GM18517 (cell line): ENCODE measurements at regions not wholly inside any gene's neighbourhood (a gene's known extent, or its start where the extent isn't known, plus 50 kb on each side); places are given as distances from the start of the nearest gene placed in this dataset.
"Not testable (repeated sequence)": the region's sequence is repeated elsewhere in the genome, so short reads cannot be mapped to it uniquely, and the experiment has no call there.

ENCODE experiments used
- ATAC-seq: cut with Tn5 transposase; IDR thresholded peaks from one replicate; pipeline ENCODE4 v1.9.1; 2021; ENCODE audit warnings: mild to moderate bottlenecking, moderate library complexity; ENCODE audit not compliant: unreplicated experiment

DNA sequence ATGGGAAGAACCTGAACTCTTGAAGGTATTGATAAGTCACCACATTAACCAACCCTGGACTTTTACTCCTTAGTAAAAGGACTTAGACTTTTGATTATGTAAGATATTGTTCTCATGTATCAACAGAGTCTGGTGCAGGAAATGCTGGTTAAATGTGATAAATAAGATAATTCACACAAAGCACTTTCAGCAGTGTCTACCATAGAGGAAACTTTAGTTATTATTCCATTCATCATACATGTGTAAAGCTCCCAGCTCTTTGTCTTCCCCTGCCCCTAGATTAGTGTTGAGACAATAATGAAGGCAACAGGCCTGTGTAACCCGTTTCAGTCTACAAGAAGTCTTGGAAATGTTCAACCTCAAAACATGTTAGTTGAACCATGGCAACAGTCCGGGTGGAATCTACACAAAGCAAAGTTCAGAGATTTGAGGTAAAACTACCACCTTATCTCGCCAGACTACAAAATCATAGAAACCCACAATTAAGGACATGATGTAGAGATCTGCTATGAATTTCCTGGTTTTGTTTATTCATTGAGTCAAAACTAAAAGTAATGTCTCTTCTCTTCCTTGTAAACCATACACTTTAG lies 109.9 kb upstream of the ADO start:
- no peak for ATAC-seq

DNA sequence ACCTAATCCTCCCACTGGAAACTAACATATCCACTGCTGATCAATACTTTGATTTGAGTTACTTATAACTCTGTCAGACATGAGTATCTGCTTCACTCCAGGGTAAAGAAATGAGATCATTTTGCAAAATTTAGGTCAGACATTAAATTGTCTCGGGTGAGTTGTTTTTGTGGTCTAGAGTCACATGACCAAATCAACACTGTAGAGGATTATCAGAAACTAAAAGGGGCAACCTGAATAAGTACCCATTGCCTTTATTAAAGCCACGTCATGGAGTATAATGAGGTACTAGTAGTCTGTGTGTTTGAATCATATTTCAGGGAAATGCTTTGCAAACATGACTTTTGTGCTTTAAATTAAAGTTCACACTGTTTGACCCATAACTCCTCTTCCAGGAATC lies 107.7 kb upstream of the ADO start:
- ATAC-seq, result no peak

DNA sequence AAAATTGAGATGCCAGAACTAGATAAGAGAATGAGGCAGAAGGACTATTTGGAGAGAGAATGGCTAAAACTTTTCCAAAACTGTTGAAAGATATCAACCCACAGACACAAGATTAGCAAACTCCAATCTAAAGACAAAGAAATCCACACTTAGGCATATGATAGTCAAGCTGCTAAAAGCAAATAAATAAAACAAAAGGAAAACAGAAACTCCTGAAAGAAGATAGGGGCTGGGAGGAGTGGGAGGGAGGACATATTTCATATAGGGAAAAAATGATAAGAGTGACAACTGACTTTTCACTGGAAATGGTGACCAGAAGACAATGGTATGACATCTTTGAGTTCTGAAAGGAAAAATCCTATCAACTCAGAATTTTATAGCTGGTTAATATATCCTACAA lies 105.4 kb upstream of the ADO start:
- ATAC-seq, result no peak

DNA sequence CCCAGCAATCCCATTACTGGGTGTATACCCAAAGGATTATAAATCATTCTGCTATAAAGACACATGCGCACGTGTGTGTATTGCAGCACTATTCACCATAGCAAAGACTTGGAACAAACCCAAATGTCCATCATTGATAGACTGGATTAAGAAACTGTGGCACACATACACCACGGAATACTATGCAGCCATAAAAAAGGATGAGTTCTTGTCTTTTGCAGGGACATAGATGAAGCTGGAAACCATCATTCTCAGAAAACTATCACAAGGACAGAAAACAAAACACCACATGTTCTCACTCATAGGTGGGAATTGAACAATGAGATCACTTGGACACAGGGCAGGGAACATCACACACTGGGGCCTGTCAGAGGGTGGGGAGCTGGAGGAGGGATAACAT lies 100.4 kb upstream of the ADO start:
- ATAC-seq, result not testable (repeated sequence)

DNA sequence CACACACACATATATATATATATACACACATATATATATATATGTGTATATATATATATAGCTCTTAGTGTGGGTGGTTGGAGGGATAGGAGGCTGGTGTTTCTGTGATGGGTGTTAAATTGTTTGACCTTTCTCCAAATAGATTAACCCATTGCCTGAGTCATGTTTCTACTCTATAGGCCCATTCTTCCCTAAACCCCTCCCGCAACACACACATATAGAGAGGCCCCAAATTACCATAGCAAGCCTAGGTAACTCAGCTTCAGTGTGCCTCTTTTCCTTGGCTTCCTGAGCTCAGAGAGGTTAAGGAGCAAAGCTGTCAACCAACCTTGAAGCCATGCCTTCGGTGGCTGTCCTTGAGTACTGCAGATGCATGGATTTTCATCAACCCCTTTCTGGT lies 98.7 kb upstream of the ADO start:
- ATAC-seq, result no peak

DNA sequence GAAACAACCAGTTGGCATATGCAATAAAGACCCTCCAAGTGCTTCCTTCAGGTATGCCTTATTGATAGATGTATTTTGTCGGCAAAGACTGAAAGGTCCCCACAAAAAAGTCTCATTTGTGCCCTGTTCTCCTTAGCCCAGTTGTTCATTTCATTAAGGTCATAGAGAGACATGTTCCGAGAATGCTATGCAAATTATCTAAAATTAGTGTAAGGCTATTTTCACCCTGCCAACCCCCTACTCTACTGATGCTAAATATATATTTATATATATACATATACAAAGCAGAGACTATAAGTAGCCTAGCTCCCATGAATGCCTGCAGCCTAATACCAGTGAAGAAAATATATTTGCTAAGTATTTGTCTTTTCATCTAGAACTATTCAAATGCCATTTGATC lies 96.7 kb upstream of the ADO start:
- ATAC-seq, result peak; percentile 90

DNA sequence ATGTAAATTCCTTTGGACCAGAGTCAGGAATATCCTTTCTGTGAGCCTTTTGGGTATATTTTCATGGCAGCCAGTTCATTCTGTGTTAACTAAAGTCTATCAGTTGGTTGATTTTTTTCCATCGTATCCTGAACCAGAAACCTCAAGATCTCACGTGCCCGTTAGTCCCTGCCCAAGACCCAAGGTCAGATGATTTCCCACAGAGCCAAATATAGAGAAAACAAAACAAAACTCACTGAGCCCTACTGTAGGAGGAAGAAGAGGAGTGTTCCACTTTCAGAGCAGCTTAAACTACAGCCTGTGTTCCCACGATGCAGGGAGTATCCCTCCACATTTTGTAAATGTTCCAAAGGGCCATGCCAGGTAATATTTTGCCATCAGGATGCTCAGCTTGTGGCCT lies 96.0 kb upstream of the ADO start:
- no peak for ATAC-seq

DNA sequence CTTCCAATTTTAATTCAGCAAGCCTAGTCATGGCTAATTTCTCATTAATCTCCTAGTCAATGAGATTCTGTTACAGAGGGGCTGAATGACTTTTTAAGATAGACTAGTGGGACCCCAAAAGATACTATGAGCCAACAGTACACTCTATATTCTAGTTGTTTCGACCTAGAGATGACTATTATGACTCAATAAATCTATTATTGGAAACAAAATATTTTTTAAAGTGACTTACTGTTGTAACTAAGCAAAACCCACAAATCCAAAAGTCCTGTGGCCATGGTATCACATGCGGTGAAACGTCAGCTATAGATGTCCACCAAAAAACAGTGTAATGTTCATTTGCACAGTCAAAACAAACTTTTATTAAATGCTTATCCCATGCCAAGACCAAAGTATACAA lies 95.3 kb upstream of the ADO start:
- ATAC-seq, result no peak

DNA sequence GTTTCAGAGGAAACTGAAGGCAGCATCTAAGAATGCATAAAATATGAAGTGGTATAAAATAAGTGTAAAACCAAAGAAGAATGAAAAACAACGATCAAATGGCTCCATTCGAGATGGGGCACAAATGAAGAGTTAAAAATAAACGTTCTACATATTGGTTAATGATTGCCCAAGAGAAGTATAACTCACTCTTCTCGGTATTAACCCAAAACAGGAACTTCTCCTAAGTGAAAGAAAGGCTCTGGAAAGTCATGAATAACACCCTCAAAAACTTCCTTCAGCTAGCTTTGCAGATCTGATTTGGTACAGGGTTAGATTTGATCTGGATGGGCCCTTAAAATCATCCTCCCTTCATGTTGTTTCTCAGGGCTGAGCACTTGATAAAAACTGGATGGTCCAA lies 94.3 kb upstream of the ADO start:
- peak; percentile 42 for ATAC-seq

DNA sequence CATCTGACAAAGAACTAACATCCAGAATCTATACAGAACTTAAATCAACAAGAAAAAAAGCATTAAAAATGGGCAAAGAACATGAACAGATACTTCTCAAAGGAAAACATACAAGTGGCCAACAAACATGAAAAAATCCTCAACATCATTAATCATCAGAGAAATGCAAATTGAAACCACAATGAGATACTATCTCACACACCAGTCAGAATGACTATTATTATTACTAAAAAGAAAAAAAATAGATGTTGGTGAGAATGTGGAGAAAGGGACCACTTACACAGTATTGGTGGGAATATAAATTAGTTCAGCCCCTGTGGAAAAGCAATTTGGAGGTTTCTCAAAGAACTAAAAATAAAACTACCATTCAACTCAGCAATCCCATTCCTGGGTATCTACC lies 89.1 kb upstream of the ADO start:
- ATAC-seq, result no peak

DNA sequence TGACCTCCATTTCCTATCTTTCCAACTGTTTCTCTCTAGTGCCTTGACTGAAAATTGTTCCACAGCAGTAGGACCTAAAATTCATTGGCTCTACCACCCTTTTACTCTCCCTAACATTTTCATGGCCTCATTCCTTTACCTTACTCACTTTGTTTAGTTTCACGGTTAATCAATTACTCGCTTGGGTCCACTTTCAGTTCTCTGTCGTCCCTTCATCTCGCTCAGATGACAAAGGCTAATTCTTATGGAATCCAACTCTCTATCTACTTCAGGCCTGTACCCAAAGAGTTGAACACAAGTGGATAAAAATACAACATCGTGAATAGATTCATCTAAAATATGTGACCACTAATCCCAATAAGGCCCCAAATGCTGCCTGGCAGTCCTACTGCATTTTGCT lies 85.9 kb upstream of the ADO start:
- ATAC-seq, result no peak

DNA sequence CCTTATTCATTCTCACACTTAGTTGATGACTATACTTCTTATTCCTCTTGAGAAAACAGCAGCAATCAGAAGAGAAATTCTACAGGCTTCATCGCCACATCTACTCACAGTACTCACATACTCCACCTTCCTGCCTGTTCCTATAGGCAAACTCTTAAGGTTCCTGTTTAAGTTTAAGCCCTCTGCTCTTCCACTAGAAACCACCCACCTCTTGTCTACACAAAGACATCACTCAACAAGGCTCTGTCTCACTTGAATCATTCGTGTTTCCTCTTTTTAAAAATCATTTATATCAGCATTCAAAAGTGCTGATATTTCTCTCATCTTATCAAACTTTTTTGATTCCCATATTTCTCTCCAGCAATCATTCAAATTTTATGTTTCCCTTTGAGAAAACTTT lies 85.5 kb upstream of the ADO start:
- no peak for ATAC-seq

DNA sequence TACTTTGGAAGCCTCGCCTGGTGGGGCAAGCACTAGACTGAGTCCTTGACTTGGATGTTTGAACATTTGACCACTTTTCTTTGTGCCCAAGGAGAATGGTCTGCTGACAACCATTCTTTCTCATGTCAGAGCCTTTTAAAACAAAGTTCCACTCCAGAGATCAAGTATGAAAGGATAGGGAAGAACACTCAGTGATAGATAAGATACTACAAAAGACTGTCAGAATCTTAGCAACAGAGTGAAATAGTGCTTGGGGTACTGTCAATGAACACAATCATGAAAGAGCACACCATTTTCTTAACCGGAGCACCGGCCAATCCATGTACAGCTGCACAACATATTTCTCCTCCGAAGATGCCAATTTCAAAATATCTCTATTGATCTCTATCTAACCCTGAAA lies 82.8 kb upstream of the ADO start:
- no peak for ATAC-seq

DNA sequence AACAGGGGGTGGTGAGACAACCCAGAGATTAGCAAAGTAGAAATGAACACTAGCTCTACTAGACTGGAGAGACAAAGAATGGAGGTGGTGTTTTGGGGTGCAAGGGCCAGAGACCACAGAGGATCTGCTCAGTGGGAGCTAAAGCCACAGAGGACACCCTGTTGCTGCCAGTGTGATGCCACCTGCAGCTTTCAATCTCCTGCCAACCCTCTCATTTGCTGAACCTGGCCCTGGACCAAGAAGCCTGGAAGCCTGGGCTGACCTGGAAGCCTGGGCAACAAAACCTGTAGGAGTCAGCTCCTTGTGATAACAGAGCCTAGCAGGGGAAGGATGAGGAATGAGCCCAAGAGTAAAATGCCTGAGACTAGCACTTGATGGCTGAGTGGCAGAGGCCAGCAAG lies 81.1 kb upstream of the ADO start:
- ATAC-seq, result no peak

DNA sequence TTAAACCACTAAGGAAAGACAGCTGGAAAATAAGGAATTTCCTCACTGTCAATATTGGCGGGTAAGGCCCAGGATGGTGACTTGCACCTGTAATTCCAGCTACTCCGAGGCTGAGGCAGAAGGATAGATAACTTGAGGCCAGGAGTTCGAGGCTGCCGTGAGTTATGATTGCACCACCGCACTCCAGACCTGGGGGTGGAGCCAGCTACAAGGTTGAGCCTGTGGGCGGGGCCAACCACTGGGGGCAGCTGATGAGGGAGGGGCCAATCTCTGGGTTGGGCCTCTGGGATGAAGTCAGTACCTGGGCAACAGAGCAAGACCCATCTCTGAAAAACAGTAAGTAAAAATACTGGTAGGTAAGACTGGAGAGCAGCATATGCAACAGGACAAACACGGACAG lies 80.1 kb upstream of the ADO start:
- no peak for ATAC-seq

DNA sequence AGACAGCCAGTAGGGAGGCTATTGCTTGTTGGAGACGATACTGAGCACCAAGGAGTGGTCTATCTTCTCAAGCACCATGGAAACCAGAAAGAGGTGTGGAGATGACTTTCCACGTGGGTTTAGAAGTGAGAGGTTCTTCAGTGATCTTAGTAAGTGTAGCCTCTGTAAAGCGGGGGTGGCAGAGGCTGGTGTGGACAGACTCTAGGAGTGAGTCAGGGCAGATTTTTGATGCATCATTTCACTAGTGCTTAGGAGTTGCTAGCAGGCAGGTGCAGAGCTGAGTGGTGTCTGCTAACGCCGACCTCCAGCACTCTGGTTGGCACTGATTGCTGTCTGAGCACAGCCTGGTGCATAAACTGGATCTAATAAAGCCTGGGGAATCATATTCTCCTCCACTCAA lies 78.4 kb upstream of the ADO start:
- ATAC-seq, result peak; percentile 98

DNA sequence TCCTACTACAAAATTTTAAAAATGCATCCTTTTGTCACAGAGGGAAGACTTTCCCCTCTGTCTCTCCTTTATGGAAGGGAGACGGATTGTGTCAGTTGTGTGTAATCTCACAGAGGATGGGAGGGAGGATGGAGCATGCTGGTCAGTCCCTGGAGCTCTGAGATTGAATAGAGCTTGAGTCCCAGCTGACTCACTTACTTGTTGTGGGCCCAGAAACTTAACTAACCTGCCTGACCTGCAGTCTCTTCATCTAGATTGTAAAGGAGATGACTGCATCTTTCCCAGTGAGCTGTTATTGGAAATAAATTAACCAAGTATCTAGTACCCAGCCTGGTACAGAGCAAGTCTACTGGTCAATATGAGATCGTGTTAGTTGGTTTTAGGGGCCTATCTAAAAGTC lies 77.9 kb upstream of the ADO start:
- ATAC-seq, result no peak

DNA sequence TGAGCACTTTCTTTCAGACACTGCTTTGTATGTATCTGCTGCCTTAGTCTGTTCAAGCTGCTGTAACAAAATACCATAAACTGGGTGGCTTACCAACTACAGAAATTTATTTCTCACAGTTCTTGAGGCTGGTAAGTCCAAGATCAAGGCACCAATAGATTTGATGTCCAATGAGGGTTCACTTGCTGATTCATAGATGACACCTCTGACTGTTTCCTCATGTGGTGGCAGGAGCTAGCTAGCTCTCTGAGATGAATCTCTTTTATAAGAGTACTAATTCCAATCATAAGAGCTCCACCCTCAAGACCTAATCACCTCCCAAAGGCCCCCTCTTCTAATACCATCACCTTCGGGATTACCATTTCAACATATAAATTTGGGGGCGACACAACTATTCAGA lies 76.6 kb upstream of the ADO start:
- no peak for ATAC-seq

DNA sequence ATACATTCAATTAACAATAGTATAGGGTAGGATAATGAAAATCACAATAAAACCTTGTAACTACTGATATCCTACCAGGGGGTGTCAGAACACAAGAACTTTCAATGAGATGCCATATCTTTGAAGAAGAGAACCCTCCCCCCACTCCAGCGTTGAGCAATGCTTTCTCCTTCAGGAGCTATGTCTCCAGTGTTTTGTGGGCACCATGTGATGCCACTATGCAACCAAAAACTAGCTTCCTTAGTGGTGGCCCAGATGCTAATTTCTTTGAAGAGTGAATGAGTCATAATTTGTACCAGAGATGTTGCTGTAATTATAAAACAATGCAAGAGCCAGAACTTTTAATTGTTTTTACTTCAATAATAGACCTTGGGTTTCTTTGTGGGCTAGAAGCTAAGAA lies 76.0 kb upstream of the ADO start:
- no peak for ATAC-seq

DNA sequence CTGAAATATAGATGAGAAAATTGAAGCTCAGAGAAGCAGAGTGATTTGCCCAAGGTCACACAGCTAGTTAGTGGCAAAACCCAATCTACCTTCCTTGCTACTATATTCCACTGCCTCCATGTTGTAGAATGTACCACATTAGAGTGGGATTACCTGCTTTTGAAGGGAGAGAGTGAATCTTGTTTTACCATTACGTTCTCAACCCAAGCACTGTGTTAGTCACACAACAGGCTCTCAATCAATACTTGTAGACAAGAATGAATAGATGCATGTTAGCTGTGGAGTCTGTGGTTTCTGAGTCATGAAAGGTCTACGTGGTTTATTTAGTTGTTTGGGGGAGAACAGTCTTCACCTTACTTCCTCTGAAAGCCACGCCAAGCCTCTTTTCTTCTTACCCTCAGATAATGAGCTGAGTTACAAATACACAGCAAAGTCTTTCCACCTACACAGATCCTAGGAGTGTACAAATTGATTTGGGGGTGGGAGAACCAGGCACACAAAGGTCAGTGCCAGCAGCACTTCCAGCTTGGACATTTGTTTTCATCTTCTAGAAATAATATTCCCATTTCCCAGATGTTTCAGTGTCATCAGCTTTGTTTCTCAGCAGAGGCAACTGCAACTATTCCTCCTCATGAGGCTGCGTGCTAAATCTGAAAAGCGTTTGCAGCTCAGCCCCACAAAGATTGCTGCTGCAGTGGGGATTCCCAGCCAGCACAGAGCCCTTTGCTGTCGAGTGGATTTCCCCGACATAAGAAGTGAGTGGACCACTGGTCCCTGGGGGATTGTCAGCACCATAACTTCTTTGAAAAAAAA lies 71.5 kb upstream of the ADO start:
- ATAC-seq, result peak; percentile 84

DNA sequence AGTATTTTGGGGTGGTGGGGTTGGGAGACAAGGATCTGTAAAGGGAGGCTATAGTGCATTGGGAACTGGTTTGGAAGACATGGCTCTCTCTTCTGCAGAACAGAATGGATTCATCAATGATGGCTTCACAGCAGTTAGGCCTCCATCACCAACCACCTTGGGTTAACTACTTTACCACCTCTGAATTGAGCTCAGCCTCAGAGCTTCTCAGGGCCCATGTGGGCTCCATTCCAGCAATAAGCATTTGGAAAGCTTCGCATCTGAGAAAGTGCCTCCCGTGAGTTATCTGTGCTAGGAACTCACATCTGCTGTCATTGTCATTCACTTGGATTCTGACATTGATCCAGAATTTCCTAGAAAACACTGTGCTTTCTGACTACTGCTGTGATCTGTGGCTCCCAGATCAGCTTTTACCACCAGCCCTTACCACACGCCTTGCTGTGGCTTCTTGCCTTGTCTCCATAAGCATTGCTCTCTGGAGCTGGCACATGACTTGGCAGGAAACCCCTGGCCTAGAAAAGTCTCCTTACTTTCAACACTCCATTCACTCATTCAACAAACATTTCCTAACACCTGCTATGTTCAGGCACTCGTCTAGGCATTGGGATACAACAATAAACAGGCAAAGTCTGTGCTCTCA lies 70.7 kb upstream of the ADO start:
- ATAC-seq, result peak; percentile 1

DNA sequence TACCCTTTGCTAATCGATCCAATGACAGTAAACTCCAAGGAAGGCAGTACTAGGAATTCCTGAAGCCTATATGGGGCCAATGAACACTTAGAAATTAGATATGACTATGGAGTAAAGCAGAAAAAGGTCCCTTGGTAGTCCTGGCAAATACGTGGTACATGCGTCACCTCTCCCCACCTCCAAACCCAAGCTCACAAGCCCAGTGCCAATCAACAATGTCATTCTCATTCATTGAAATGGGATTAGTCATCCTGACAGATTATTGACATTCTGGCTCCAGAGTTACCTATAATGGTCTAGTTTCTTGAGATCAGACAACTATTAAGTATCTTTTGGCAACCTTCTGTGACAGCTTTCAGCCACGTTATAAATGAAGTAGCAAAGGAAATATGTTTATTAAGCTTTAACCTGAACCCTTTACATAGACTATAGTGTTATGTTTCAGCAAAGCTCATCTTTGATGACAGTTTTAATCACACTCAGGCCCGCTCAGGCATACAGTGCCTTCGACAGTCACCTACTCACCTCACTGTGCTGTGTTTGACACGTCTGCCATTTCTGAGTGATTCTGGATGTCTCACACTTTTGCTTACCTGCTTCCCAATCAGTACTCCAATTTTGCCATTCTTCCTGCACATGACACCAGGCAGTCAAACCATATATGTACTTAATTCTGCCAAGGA lies 69.6 kb upstream of the ADO start:
- no peak for ATAC-seq
